CD4-positive, alpha-beta T cell treated with Interleukin-15 for 1 hour (primary cell): ENCODE measurements at regions not wholly inside any gene's neighbourhood (a gene's known extent, or its start where the extent isn't known, plus 50 kb on each side); places are given as distances from the start of the nearest gene placed in this dataset.
"Not testable (repeated sequence)": the region's sequence is repeated elsewhere in the genome, so short reads cannot be mapped to it uniquely, and the experiment has no call there.

Experiments used
- DNase-seq: peaks from one replicate; pipeline ENCODE4 v3.0.0-alpha.2; 2020

- DNase-seq, result no peak
Observed at GRCh38 chr5:166750376-166750775, 1541.1 kb upstream of the WWC1 start.

GRCh38 chr5:166758151-166758550 is 1533.3 kb upstream of the WWC1 start:
- DNase-seq, result no peak

GRCh38 chr5:166767858-166768257 is 1523.6 kb upstream of the WWC1 start:
- DNase-seq, result no peak

GRCh38 chr5:166768536-166768935 is 1522.9 kb upstream of the WWC1 start:
- DNase-seq, result no peak

GRCh38 chr5:166772770-166773169 is 1518.7 kb upstream of the WWC1 start:
- no peak for DNase-seq

- DNase-seq, result no peak
Observed at GRCh38 chr5:166781737-166782136, 1509.7 kb upstream of the WWC1 start.

GRCh38 chr5:166784545-166785078 is 1506.8 kb upstream of the WWC1 start:
- DNase-seq, result no peak

- no peak for DNase-seq
Observed at GRCh38 chr5:166786178-166786577, 1505.3 kb upstream of the WWC1 start.

GRCh38 chr5:166786889-166787288 is 1504.6 kb upstream of the WWC1 start:
- no peak for DNase-seq

GRCh38 chr5:166788050-166788449 is 1503.4 kb upstream of the WWC1 start:
- no peak for DNase-seq

GRCh38 chr5:166795756-166796155 is 1495.7 kb upstream of the WWC1 start:
- no peak for DNase-seq

GRCh38 chr5:166803058-166803457 is 1488.4 kb upstream of the WWC1 start:
- DNase-seq, result no peak

GRCh38 chr5:166804223-166804622 is 1487.2 kb upstream of the WWC1 start:
- not testable (repeated sequence) for DNase-seq

GRCh38 chr5:166804693-166805092 is 1486.8 kb upstream of the WWC1 start:
- not testable (repeated sequence) for DNase-seq

- DNase-seq, result not testable (repeated sequence)
Observed at GRCh38 chr5:166810093-166810658, 1481.3 kb upstream of the WWC1 start.

GRCh38 chr5:166810721-166811120 is 1480.7 kb upstream of the WWC1 start:
- no peak for DNase-seq

- DNase-seq, result no peak
Observed at GRCh38 chr5:166823360-166823759, 1468.1 kb upstream of the WWC1 start.

GRCh38 chr5:166834246-166834645 is 1457.2 kb upstream of the WWC1 start:
- no peak for DNase-seq

- no peak for DNase-seq
Observed at GRCh38 chr5:166845044-166845443, 1446.4 kb upstream of the WWC1 start.

- DNase-seq, result no peak
Observed at GRCh38 chr5:166856791-166857190, 1434.7 kb upstream of the WWC1 start.

GRCh38 chr5:166860426-166860825 is 1431.0 kb upstream of the WWC1 start:
- DNase-seq, result no peak

- no peak for DNase-seq
Observed at GRCh38 chr5:166862581-166862980, 1428.9 kb upstream of the WWC1 start.

- no peak for DNase-seq
Observed at GRCh38 chr5:166865206-166865605, 1426.2 kb upstream of the WWC1 start.

GRCh38 chr5:166880456-166880855 is 1411.0 kb upstream of the WWC1 start:
- no peak for DNase-seq

- DNase-seq, result no peak
Observed at GRCh38 chr5:166881802-166882201, 1409.6 kb upstream of the WWC1 start.
